A673 (cell line): ENCODE measurements at regions not wholly inside any gene's neighbourhood (a gene's known extent, or its start where the extent isn't known, plus 50 kb on each side); places are given as distances from the start of the nearest gene placed in this dataset.

Source experiments
- BruUV-seq: library from RNA; stranded (reverse); fragments of 400-500 nt; replicated peaks from 2 replicates; lab custom pipeline; 2021; lab: Mats Ljungman, UMichigan
- CTCF ChIA-PET: fragments of 300-600 bp; sonication (Branson Sonifier 250); formaldehyde crosslinking; loops from one replicate; lab custom pipeline; 2022; ENCODE audit warnings: antibody characterized with exemption; lab: Charles Lee
- POLR2A ChIA-PET: fragments of 300-600 bp; sonication (Branson Sonifier 250); formaldehyde crosslinking; loops from one replicate; lab custom pipeline; 2022; ENCODE audit warnings: antibody characterized with exemption; ENCODE audit not compliant: low non-redundant PET; lab: Charles Lee
- DNase-seq: peaks from one replicate; pipeline ENCODE4 v3.0.0-alpha.2; 2015; ENCODE audit warnings: low spot score
- H3K27ac ChIP-seq: fragments of 200-600 bp; sonication (generic); 2 replicates; pipeline ENCODE4 v1.5.1; 2016; ENCODE audit warnings: mixed run types, low read depth, mild to moderate bottlenecking, mixed read lengths, antibody characterized with exemption, low read length; ENCODE audit not compliant: poor library complexity, severe bottlenecking
- H3K27me3 ChIP-seq: fragments of 200-600 bp; sonication (generic); replicated peaks from 2 replicates; pipeline ENCODE4 v1.6.1; 2017; ENCODE audit warnings: mixed run types, low read depth, mild to moderate bottlenecking, mixed read lengths, antibody characterized with exemption, low read length; ENCODE audit not compliant: insufficient read depth, poor library complexity
- H3K36me3 ChIP-seq: fragments of 200-600 bp; sonication (generic); 2 replicates; pipeline ENCODE4 v1.6.1; 2016; ENCODE audit warnings: mixed run types, mild to moderate bottlenecking, mixed read lengths, antibody characterized with exemption, low read length; ENCODE audit not compliant: insufficient read depth, poor library complexity, severe bottlenecking
- H3K4me1 ChIP-seq: fragments of 200-600 bp; sonication (generic); 2 replicates; pipeline ENCODE4 v1.6.1; 2017; ENCODE audit warnings: mixed run types, mild to moderate bottlenecking, mixed read lengths, antibody characterized with exemption, low read length; ENCODE audit not compliant: insufficient read depth, poor library complexity, severe bottlenecking
- H3K4me3 ChIP-seq: fragments of 200-600 bp; sonication (generic); 2 replicates; pipeline ENCODE4 v1.5.1; 2016; ENCODE audit warnings: low read depth, mixed run types, mild to moderate bottlenecking, mixed read lengths, low read length; ENCODE audit not compliant: poor library complexity, severe bottlenecking
- H3K9me3 ChIP-seq: fragments of 200-600 bp; sonication (generic); 2 replicates; pipeline ENCODE4 v1.6.1; 2016; ENCODE audit warnings: mixed run types, low read depth, mild to moderate bottlenecking, mixed read lengths, antibody characterized with exemption, low read length; ENCODE audit not compliant: poor library complexity, severe bottlenecking
- CTCF ChIP-seq: fragments of 300-800, 200-600 bp; sonication (generic); conservative IDR thresholded peaks from 2 replicates; pipeline ENCODE4 v1.5.1; 2017; ENCODE audit warnings: low read depth, mild to moderate bottlenecking, antibody characterized with exemption, low read length, moderate library complexity, mixed read lengths
- EZH2 ChIP-seq: fragments of 200-600 bp; sonication (generic); IDR thresholded peaks from 2 replicates; pipeline ENCODE4 v1.6.1; 2017; ENCODE audit warnings: borderline replicate concordance, low read depth, mild to moderate bottlenecking, mixed read lengths, antibody characterized with exemption, low read length; ENCODE audit not compliant: poor library complexity, severe bottlenecking
- intact Hi-C: fragments of 100-400 bp; cut with micrococcal nuclease; formaldehyde crosslinking; loops from one replicate; pipeline ENCODE4 v1.10.0; 2022; ENCODE audit not compliant: unreplicated experiment

DNA sequence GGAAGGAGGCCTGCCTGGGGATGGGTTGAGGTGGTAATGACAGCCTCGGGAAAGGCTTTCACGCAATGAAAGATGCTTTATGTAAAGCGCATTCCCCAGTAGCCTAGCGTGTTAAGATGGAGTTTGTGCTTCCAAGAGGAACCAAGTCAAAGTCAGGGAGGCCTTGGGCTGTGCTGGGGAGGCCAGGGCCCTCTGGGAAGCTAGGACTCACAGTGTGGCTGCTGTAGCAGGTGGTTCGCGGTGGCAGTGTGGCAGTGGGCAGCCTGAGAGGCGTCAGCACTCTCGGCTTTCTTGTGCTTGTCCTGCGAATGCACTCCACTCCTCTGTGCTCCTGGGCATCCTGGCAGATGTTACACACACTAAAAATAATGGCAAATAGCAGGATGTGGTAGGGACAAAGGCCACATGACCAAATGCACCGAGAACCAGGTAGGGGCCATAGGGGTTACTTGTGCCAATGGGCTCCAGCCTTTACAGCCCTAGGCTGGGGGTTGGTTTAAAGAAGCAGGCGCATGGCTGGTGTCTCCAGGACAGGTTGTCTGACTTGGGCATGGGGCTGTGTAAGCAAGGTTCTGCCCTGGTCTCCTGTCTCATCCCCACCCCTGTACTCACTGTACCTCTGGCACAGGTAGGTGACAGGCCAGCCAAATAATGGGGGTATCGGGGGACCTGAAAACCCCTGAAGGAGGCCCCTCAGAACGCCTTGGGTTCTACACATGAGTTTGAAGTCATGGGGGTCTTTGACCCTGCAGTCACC, 154.4 kb upstream of the TWIST2 start:
- BruUV-seq = no TSS peak
- POLR2A ChIA-PET = no interaction called here

DNA sequence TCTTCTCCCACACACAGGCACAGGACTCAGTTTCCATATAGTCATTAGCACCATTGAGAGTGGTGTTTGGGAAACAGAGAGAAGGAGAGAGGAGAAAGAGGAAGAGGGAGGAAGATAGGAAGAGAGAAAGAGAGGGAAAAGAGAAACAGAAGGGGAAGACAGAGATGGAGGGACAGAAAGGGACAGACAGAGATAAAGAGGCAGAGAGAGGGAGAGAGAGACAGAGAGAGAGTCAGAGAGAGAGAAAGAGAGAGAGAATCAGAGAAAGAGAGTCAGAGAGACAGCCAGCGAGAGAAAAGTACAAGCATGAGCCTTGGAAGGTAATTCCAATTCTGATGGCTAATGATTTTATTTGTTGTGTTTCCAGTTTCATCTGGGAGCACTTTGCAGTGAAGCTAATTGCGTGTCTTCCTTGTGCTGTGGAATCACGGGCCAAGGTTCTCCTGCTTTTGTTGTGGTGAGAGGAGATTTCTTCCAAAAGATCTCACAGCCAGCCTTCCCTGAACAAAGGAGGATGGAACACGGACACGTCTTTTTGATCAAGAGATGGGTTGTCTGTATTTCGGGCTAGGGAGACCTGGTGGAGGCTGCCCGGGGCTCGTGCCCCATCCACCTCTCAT, 153.6 kb upstream of the TWIST2 start:
- no peaks in the 10 kb centered on the region for H3K4me1 ChIP-seq
- ChIA-PET POLR2A (no interaction called here), CTCF (no interaction called here)
- H3K27me3 ChIP-seq = no peaks in the 10 kb centered on the region
- intact Hi-C loops = no loop called here
- H3K27ac ChIP-seq = no peak overlapping the region
- H3K4me3 ChIP-seq = no peak overlapping the region
- no peaks in the 10 kb centered on the region for H3K36me3 ChIP-seq
- BruUV-seq = no TSS peak
- H3K9me3 ChIP-seq = no peaks in the 10 kb centered on the region
- TF ChIP-seq CTCF = no peak
- no peak for DNase-seq

More for the DNA sequence above, 154.4 kb upstream of the TWIST2 start:
- H3K27me3 ChIP-seq = no peaks in the 10 kb centered on the region
- H3K4me3 ChIP-seq = no peak overlapping the region
- TF ChIP-seq CTCF = no peak
- no peak for TF ChIP-seq EZH2
- DNase-seq = no peak
- CTCF ChIA-PET = no interaction called here
- H3K36me3 ChIP-seq = no peaks in the 10 kb centered on the region
- intact Hi-C loops = no loop called here
- H3K4me1 ChIP-seq = no peaks in the 10 kb centered on the region
- H3K27ac ChIP-seq = no peak overlapping the region
- no peaks in the 10 kb centered on the region for H3K9me3 ChIP-seq

- DNase-seq = no peak
- BruUV-seq = no TSS peak
- intact Hi-C loops = no loop called here
- Histone ChIP-seq H3K9me3 (no peaks in the 10 kb centered on the region), H3K4me3 (no peak overlapping the region), H3K4me1 (no peaks in the 10 kb centered on the region), H3K36me3 (no peaks in the 10 kb centered on the region), H3K27ac (no peak overlapping the region), H3K27me3 (no peaks in the 10 kb centered on the region)
- POLR2A ChIA-PET = no interaction called here
- TF ChIP-seq EZH2 (no peak), CTCF (no peak)
- CTCF ChIA-PET = no interaction called here
Observed at GRCh38 chr2:238694922-238695321, 153.0 kb upstream of the TWIST2 start.
